Vagina (tissue), 2 donors: ENCODE measurements at regions not wholly inside any gene's neighbourhood (a gene's known extent, or its start where the extent isn't known, plus 50 kb on each side); places are given as distances from the start of the nearest gene placed in this dataset.

Experiments used
- POLR2AphosphoS5 ChIP-seq, 2 donors: sonication (generic); formaldehyde crosslinking; IDR thresholded peaks; one replicate each; pipeline ENCODE4 v1.9.0; 2017; ENCODE audit warnings: antibody characterized with exemption in 2 of 2, mild to moderate bottlenecking in 2 of 2, low read depth in 1 of 2; ENCODE audit not compliant: insufficient read depth in 1 of 2
- TF ChIP-seq, protein P1 (sequence below), 3 experiments: fragments of 450-650 bp in 2 of 3; fragments of 200-600 bp in 1 of 3; sonication (generic) in 1 of 3; IDR thresholded peaks; one replicate each; pipeline ENCODE4 v1.5.1; 2017 to 2019; ENCODE audit warnings: antibody characterized with exemption in 3 of 3, mild to moderate bottlenecking in 2 of 3, moderate library complexity in 2 of 3

DNA sequence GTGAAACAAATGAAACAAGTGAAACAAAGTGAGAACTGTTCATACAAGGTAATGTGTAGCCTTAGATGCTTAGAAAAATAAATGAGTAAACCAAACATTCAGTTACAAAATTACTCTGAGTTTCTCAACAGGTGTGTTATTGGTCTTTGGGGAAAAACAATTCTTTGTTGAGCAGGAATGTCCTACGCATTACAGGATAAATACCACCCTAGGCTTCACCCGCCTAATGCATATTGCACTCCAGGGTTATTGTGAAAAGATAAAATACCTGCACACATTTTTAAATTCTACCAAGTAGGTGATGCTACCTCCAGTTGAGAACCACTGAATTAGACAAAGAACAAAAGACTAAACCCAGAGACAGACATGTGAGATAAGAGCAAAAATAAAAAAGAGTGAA is 72.2 kb downstream of the ADAMTS1 start:
- TF ChIP-seq POLR2AphosphoS5 (IDR thresholded peaks at IDR 0.05; ENCODE audit: insufficient read depth in 1 of 2, low read depth in 1 of 2) = no peak
- TF ChIP-seq, protein P1, sequence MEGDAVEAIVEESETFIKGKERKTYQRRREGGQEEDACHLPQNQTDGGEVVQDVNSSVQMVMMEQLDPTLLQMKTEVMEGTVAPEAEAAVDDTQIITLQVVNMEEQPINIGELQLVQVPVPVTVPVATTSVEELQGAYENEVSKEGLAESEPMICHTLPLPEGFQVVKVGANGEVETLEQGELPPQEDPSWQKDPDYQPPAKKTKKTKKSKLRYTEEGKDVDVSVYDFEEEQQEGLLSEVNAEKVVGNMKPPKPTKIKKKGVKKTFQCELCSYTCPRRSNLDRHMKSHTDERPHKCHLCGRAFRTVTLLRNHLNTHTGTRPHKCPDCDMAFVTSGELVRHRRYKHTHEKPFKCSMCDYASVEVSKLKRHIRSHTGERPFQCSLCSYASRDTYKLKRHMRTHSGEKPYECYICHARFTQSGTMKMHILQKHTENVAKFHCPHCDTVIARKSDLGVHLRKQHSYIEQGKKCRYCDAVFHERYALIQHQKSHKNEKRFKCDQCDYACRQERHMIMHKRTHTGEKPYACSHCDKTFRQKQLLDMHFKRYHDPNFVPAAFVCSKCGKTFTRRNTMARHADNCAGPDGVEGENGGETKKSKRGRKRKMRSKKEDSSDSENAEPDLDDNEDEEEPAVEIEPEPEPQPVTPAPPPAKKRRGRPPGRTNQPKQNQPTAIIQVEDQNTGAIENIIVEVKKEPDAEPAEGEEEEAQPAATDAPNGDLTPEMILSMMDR (IDR thresholded peaks at IDR 0.05) = no peak
